Keratinocyte (primary cell): ENCODE measurements at regions not wholly inside any gene's neighbourhood (a gene's known extent, or its start where the extent isn't known, plus 50 kb on each side); places are given as distances from the start of the nearest gene placed in this dataset.
A peak's percentile ranks its signal among the peaks of the same experiment; 100 is the strongest.

Experiments
- DNase-seq: peaks from one replicate; pipeline ENCODE4 v3.0.0-alpha.2; 2011; ENCODE audit warnings: low read depth, missing footprints, low spot score
- FAIRE-seq: peaks from 2 replicates; lab custom pipeline; 2011; peaks lifted over from hg19 to GRCh38; lab: Jason Lieb, UNC
- H2AFZ ChIP-seq: 2 replicates; pipeline ENCODE4 v1.6.0; 2012; ENCODE audit warnings: low read length, control low read depth, inconsistent platforms; ENCODE audit not compliant: control insufficient read depth
- H3K27ac ChIP-seq: 2 replicates; pipeline ENCODE4 v1.5.1; 2011; ENCODE audit warnings: low read length; ENCODE audit not compliant: control insufficient read depth, insufficient read depth
- H3K27me3 ChIP-seq: 3 replicates; pipeline ENCODE4 v1.6.0; 2011; ENCODE audit warnings: low read length; ENCODE audit not compliant: control insufficient read depth, insufficient read depth; ENCODE audit errors: extremely low read depth
- H3K36me3 ChIP-seq, 2 experiments: 2 replicates in 1 of 2; 3 replicates in 1 of 2; pipeline ENCODE4 v1.5.1; 2011; ENCODE audit warnings: low read length in 2 of 2, mild to moderate bottlenecking in 1 of 2; ENCODE audit not compliant: control insufficient read depth in 2 of 2, insufficient read depth in 2 of 2; ENCODE audit errors: extremely low read depth in 1 of 2
- H3K4me1 ChIP-seq: 3 replicates; pipeline ENCODE4 v1.5.1; 2011; ENCODE audit warnings: low read length; ENCODE audit not compliant: control insufficient read depth, insufficient read depth; ENCODE audit errors: extremely low read depth
- H3K4me2 ChIP-seq: 3 replicates; pipeline ENCODE4 v1.6.0; 2011; ENCODE audit warnings: low read depth, low read length; ENCODE audit not compliant: control insufficient read depth, insufficient read depth; ENCODE audit errors: extremely low read depth
- H3K4me3 ChIP-seq, 3 experiments: fragments of 200-600 bp in 1 of 3; sonication (generic) in 1 of 3; 2 replicates in 2 of 3; 3 replicates in 1 of 3; pipeline ENCODE4 v1.5.1; 2011 to 2016; ENCODE audit warnings: low read length in 3 of 3, mild to moderate bottlenecking in 3 of 3, control low read depth in 2 of 3, inconsistent platforms in 1 of 3, low read depth in 1 of 3, mixed read lengths in 1 of 3, mixed run types in 1 of 3, moderate library complexity in 1 of 3; ENCODE audit not compliant: control insufficient read depth in 2 of 3, insufficient read depth in 2 of 3; ENCODE audit errors: extremely low read depth in 1 of 3
- H3K79me2 ChIP-seq: 2 replicates; pipeline ENCODE4 v1.6.0; 2012; ENCODE audit warnings: low read length; ENCODE audit not compliant: control insufficient read depth, insufficient read depth
- H3K9ac ChIP-seq: 3 replicates; pipeline ENCODE4 v1.6.0; 2011; ENCODE audit warnings: low read length; ENCODE audit not compliant: control insufficient read depth, insufficient read depth; ENCODE audit errors: extremely low read depth
- H3K9me1 ChIP-seq: 3 replicates; pipeline ENCODE4 v1.6.0; 2011; ENCODE audit warnings: low read length; ENCODE audit not compliant: control insufficient read depth, insufficient read depth; ENCODE audit errors: extremely low read depth
- H3K9me3 ChIP-seq: 2 replicates; pipeline ENCODE4 v1.5.1; 2012; ENCODE audit warnings: low read depth, low read length; ENCODE audit not compliant: control insufficient read depth
- H4K20me1 ChIP-seq: 3 replicates; pipeline ENCODE4 v1.6.0; 2011; ENCODE audit warnings: low read length; ENCODE audit not compliant: control insufficient read depth, insufficient read depth; ENCODE audit errors: extremely low read depth
- EZH2 ChIP-seq: IDR thresholded peaks from one replicate; pipeline ENCODE4 v1.6.1; 2012; ENCODE audit warnings: inconsistent platforms, mild to moderate bottlenecking, low read length, moderate library complexity
- dilution Hi-C: fragments of 300-500 bp; cut with MboI; formaldehyde crosslinking; loops from one replicate; pipeline ENCODE4 v1.7.0; 2020; ENCODE audit warnings: low sequenced_read_pairs; ENCODE audit not compliant: extremely low pct_ligation_motif_present
- TF ChIP-seq, protein P1 (sequence below), 3 experiments: IDR thresholded peaks in 1 of 3; conservative IDR thresholded peaks in 1 of 3; optimal IDR thresholded peaks in 1 of 3; 2 replicates in 2 of 3; 3 replicates in 1 of 3; pipeline versions ENCODE3 to v1.5.1; 2011; ENCODE audit warnings: low read length in 3 of 3, mild to moderate bottlenecking in 3 of 3, moderate library complexity in 2 of 3, control low read depth in 1 of 3, inconsistent platforms in 1 of 3; ENCODE audit not compliant: insufficient read depth in 2 of 3; ENCODE audit errors: extremely low read depth in 1 of 3

DNA sequence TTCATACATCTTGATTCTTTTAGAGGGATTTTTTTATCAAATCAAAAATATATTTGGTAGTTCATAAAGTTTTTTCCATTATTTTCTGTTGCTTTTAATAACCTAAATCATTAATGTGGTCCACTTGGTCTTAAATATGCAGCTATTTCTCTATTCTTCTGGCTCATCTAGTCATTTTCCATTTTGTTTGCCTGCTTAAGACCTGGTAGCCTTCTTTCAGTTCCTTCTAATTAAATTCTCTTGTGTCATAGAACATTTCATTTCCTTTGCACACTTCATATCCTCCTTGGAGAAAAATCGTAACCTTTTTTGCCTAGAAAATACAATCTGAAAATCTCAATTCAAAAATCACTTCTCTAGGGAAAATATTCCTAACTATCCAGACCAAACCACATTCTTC, 387.0 kb downstream of the LRFN5 start:
- Histone ChIP-seq H3K4me1 (no peaks in the 10 kb centered on the region), H3K9me3 (no peaks in the 10 kb centered on the region), H4K20me1 (no peaks in the 10 kb centered on the region), H3K4me3 (no peak overlapping the region), H3K9me1 (no peaks in the 10 kb centered on the region), H2AFZ (no peak overlapping the region), H3K36me3 (no peaks in the 10 kb centered on the region), H3K9ac (no peak overlapping the region), H3K27ac (no peak overlapping the region), H3K79me2 (no peaks in the 10 kb centered on the region), H3K4me2 (no peak overlapping the region), H3K27me3 (no peaks in the 10 kb centered on the region)
- DNase-seq (no peak), FAIRE-seq (no peak)
- dilution Hi-C loops: no loop called here
- TF ChIP-seq, protein P1, sequence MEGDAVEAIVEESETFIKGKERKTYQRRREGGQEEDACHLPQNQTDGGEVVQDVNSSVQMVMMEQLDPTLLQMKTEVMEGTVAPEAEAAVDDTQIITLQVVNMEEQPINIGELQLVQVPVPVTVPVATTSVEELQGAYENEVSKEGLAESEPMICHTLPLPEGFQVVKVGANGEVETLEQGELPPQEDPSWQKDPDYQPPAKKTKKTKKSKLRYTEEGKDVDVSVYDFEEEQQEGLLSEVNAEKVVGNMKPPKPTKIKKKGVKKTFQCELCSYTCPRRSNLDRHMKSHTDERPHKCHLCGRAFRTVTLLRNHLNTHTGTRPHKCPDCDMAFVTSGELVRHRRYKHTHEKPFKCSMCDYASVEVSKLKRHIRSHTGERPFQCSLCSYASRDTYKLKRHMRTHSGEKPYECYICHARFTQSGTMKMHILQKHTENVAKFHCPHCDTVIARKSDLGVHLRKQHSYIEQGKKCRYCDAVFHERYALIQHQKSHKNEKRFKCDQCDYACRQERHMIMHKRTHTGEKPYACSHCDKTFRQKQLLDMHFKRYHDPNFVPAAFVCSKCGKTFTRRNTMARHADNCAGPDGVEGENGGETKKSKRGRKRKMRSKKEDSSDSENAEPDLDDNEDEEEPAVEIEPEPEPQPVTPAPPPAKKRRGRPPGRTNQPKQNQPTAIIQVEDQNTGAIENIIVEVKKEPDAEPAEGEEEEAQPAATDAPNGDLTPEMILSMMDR (optimal IDR thresholded peaks at IDR 0.05 in 1 of 3, IDR thresholded peaks at IDR 0.05 in 1 of 3, conservative IDR thresholded peaks at IDR 0.05 in 1 of 3; ENCODE audit: extremely low read depth in 1 of 3, insufficient read depth in 2 of 3, low read length in 3 of 3): no peak
- no peak for TF ChIP-seq EZH2

DNA sequence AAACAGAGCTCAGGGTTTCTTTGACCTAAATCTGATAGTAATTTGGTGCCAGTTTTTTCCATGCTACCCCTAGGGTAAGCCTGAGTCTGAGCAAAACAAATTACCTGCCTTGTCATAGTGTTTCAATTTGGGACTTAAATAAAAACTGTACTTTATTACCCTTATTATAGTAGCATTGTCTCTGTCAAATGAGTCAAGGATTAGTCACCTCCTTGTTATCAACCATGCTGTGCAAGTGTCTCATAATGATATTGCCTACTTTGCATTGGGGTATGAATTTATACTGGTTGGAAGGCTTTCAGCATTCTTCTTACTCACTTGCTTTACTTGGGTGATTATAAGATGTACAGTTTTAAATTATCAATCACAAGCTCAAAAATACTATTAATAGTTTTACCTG, 380.0 kb downstream of the LRFN5 start:
- H3K79me2 ChIP-seq: no peaks in the 10 kb centered on the region
- no peak overlapping the region for H3K27ac ChIP-seq
- no peaks in the 10 kb centered on the region for H3K4me1 ChIP-seq
- no peak overlapping the region for H3K4me2 ChIP-seq
- no peak overlapping the region for H3K9ac ChIP-seq
- DNase-seq (peak; percentile 4), FAIRE-seq (no peak)
- dilution Hi-C loops: no loop called here
- no peaks in the 10 kb centered on the region for H3K36me3 ChIP-seq
- H2AFZ ChIP-seq: no peak overlapping the region
- no peaks in the 10 kb centered on the region for H3K27me3 ChIP-seq
- no peak overlapping the region for H3K4me3 ChIP-seq
- no peaks in the 10 kb centered on the region for H4K20me1 ChIP-seq
- no peaks in the 10 kb centered on the region for H3K9me1 ChIP-seq
- TF ChIP-seq, protein P1 (optimal IDR thresholded peaks at IDR 0.05 in 1 of 3, IDR thresholded peaks at IDR 0.05 in 1 of 3, conservative IDR thresholded peaks at IDR 0.05 in 1 of 3; ENCODE audit: extremely low read depth in 1 of 3, insufficient read depth in 2 of 3, low read length in 3 of 3): no peak
- TF ChIP-seq EZH2: no peak
- no peaks in the 10 kb centered on the region for H3K9me3 ChIP-seq
